DOHH2 (cell line): ENCODE measurements at regions not wholly inside any gene's neighbourhood (a gene's known extent, or its start where the extent isn't known, plus 50 kb on each side); places are given as distances from the start of the nearest gene placed in this dataset.

Source experiments
- H3F3A ChIP-seq: fragments of 200-600 bp; sonication (generic), shearing (Covaris generic); 2 replicates; pipeline ENCODE4 v1.6.0; 2016; ENCODE audit warnings: antibody characterized with exemption, mild to moderate bottlenecking; ENCODE audit not compliant: control insufficient read depth, insufficient read depth
- H3K27ac ChIP-seq: fragments of 200-600 bp; sonication (generic); 2 replicates; pipeline ENCODE4 v1.5.1; 2014; ENCODE audit warnings: low read depth, mild to moderate bottlenecking, low read length, moderate library complexity
- H3K27me3 ChIP-seq: fragments of 200-600 bp; sonication (generic); 2 replicates; pipeline ENCODE4 v1.6.1; 2014; ENCODE audit warnings: mild to moderate bottlenecking, low read length, mixed read lengths; ENCODE audit not compliant: control insufficient read depth
- H3K36me3 ChIP-seq: fragments of 200-600 bp; sonication (generic); 2 replicates; pipeline ENCODE4 v1.6.1; 2014; ENCODE audit warnings: mild to moderate bottlenecking, low read length, moderate library complexity, mixed read lengths; ENCODE audit not compliant: control insufficient read depth
- H3K4me1 ChIP-seq: fragments of 200-600 bp; sonication (generic); 2 replicates; pipeline ENCODE4 v1.6.1; 2014; ENCODE audit warnings: mild to moderate bottlenecking, low read length, mixed read lengths; ENCODE audit not compliant: control insufficient read depth
- H3K4me2 ChIP-seq: fragments of 200-600 bp; sonication (generic); 2 replicates; pipeline ENCODE4 v1.6.0; 2014; ENCODE audit warnings: mild to moderate bottlenecking, low read length, moderate library complexity
- H3K4me3 ChIP-seq: fragments of 200-600 bp; sonication (generic); 2 replicates; pipeline ENCODE4 v1.5.1; 2014; ENCODE audit warnings: mild to moderate bottlenecking, low read length, mixed read lengths
- H3K79me2 ChIP-seq: fragments of 200-600 bp; sonication (generic); 2 replicates; pipeline ENCODE4 v1.6.1; 2014; ENCODE audit warnings: mild to moderate bottlenecking, low read length, mixed read lengths; ENCODE audit not compliant: control insufficient read depth
- H3K9me2 ChIP-seq: fragments of 200-600 bp; sonication (generic); replicated peaks from 2 replicates; pipeline ENCODE4 v1.6.1; 2014; ENCODE audit warnings: mild to moderate bottlenecking, low read length, mixed read lengths; ENCODE audit not compliant: control insufficient read depth
- H3K9me3 ChIP-seq: fragments of 200-600 bp; sonication (generic); 2 replicates; pipeline ENCODE4 v1.6.1; 2014; ENCODE audit warnings: antibody characterized with exemption, low read length, mixed read lengths; ENCODE audit not compliant: control insufficient read depth, insufficient read depth
- H4K20me1 ChIP-seq: fragments of 200-600 bp; sonication (generic); 2 replicates; pipeline ENCODE4 v1.6.0; 2014; ENCODE audit warnings: low read depth, mild to moderate bottlenecking, antibody characterized with exemption, low read length, moderate library complexity; ENCODE audit not compliant: control insufficient read depth, insufficient read depth
- CTCF ChIP-seq: fragments of 200-600 bp; sonication (generic); IDR thresholded peaks from one replicate; pipeline ENCODE4 v1.5.1; 2014; ENCODE audit warnings: antibody characterized with exemption, mild to moderate bottlenecking, low read depth, low read length; ENCODE audit not compliant: poor library complexity, severe bottlenecking
- EZH2phosphoT487 ChIP-seq: fragments of 200-600 bp; sonication (generic); IDR thresholded peaks from 2 replicates; pipeline ENCODE4 v1.6.1; 2017; ENCODE audit warnings: borderline replicate concordance, mild to moderate bottlenecking, antibody characterized with exemption, low read length, moderate library complexity, mixed read lengths

GRCh38 chr13:76637641-76638141 is 248.5 kb downstream of the KCTD12 start:
- Histone ChIP-seq H3K4me3 (no peak overlapping the region), H3K9me2 (no peaks in the 10 kb centered on the region), H3F3A (no peaks in the 10 kb centered on the region), H3K4me1 (no peaks in the 10 kb centered on the region), H3K4me2 (no peak overlapping the region), H3K27ac (no peak overlapping the region), H3K9me3 (no peaks in the 10 kb centered on the region), H4K20me1 (no peaks in the 10 kb centered on the region), H3K27me3 (no peaks in the 10 kb centered on the region), H3K79me2 (no peaks in the 10 kb centered on the region), H3K36me3 (no peaks in the 10 kb centered on the region)
- TF ChIP-seq CTCF (no peak), EZH2phosphoT487 (no peak)

GRCh38 chr13:76636829-76637228 is 249.4 kb downstream of the KCTD12 start:
- Histone ChIP-seq H3F3A (no peaks in the 10 kb centered on the region), H3K27me3 (no peaks in the 10 kb centered on the region), H4K20me1 (no peaks in the 10 kb centered on the region), H3K4me3 (no peak overlapping the region), H3K9me2 (no peaks in the 10 kb centered on the region), H3K27ac (no peak overlapping the region), H3K4me2 (no peak overlapping the region), H3K9me3 (no peaks in the 10 kb centered on the region), H3K36me3 (no peaks in the 10 kb centered on the region), H3K4me1 (no peaks in the 10 kb centered on the region), H3K79me2 (no peaks in the 10 kb centered on the region)
- TF ChIP-seq CTCF (no peak), EZH2phosphoT487 (no peak)

GRCh38 chr13:76635232-76636230 is 250.7 kb downstream of the KCTD12 start:
- no peak overlapping the region for H3K27ac ChIP-seq
- no peaks in the 10 kb centered on the region for H3K27me3 ChIP-seq
- no peaks in the 10 kb centered on the region for H3K9me2 ChIP-seq
- no peak for TF ChIP-seq CTCF
- TF ChIP-seq EZH2phosphoT487: no peak
- no peak overlapping the region for H3K4me3 ChIP-seq
- no peaks in the 10 kb centered on the region for H3K36me3 ChIP-seq
- H3K9me3 ChIP-seq: no peaks in the 10 kb centered on the region
- no peaks in the 10 kb centered on the region for H3K4me1 ChIP-seq
- no peaks in the 10 kb centered on the region for H3F3A ChIP-seq
- H3K4me2 ChIP-seq: no peak overlapping the region
- no peaks in the 10 kb centered on the region for H3K79me2 ChIP-seq
- H4K20me1 ChIP-seq: no peaks in the 10 kb centered on the region
